ENCODE measurements at regions not wholly inside any gene's neighbourhood (a gene's known extent, or its start where the extent isn't known, plus 50 kb on each side); places are given as distances from the start of the nearest gene placed in this dataset.

GRCh38 chr10:76666891-76667290, 970.7 kb downstream of the KCNMA1 start:
- Histone ChIP-seq H3K4ac (replicated peaks; ENCODE audit: insufficient read length, low read depth, low read length) (no peak overlapping the region), H3K4me1 (replicated peaks in 1 of 4; ENCODE audit: control insufficient read depth in 3 of 4, insufficient read depth in 4 of 4, low read length in 3 of 4) (no peaks in the 10 kb centered on the region), H2AK5ac (ENCODE audit: low read depth, low read length) (no peak overlapping the region), H2BK120ac (replicated peaks; ENCODE audit: low read depth, low read length) (no peak overlapping the region), H3K4me2 (ENCODE audit: insufficient read depth in 1 of 2, low read depth in 2 of 2, low read length in 2 of 2) (no peak overlapping the region), H3K36me3 (ENCODE audit: control insufficient read depth in 2 of 4, insufficient read depth in 4 of 4, low read length in 3 of 4) (no peaks in the 10 kb centered on the region), H3K18ac (ENCODE audit: extremely low read depth, low read length) (no peak overlapping the region), H2BK15ac (ENCODE audit: low read length) (no peak overlapping the region), H4K5ac (ENCODE audit: insufficient read length, low read depth, low read length) (no peak overlapping the region), H3K14ac (ENCODE audit: insufficient read length) (no peak overlapping the region), H3K9me3 (ENCODE audit: insufficient read depth in 2 of 2, low read depth in 1 of 2, low read length in 1 of 2) (no peaks in the 10 kb centered on the region), H4K20me1 (replicated peaks in 1 of 2; ENCODE audit: control insufficient read depth in 1 of 2, insufficient read depth in 2 of 2, low read length in 2 of 2) (no peaks in the 10 kb centered on the region), H4K8ac (ENCODE audit: extremely low read depth, insufficient read depth, low read length) (no peak overlapping the region), H3K79me1 (ENCODE audit: low read depth, low read length) (no peaks in the 10 kb centered on the region), H3K79me2 (ENCODE audit: control insufficient read depth in 1 of 2, insufficient read depth in 2 of 2, low read length in 2 of 2) (no peaks in the 10 kb centered on the region), H2AFZ (ENCODE audit: low read length) (no peak overlapping the region), H3K27ac (ENCODE audit: low read depth, low read length) (no peak overlapping the region), H3K27me3 (replicated peaks in 1 of 4; ENCODE audit: control insufficient read depth in 3 of 4, extremely low read depth in 1 of 4, insufficient read depth in 3 of 4, low read length in 3 of 4) (no peaks in the 10 kb centered on the region), H2BK12ac (ENCODE audit: low read depth, low read length) (no peak overlapping the region), H3K56ac (replicated peaks; ENCODE audit: insufficient read length, low read depth, low read length) (no peak overlapping the region), H2BK20ac (ENCODE audit: low read length) (no peak overlapping the region), H4K91ac (replicated peaks; ENCODE audit: insufficient read length, low read length) (no peak overlapping the region), H3K23ac (ENCODE audit: insufficient read length) (no peak overlapping the region), H3K23me2 (ENCODE audit: low read depth, low read length) (no peaks in the 10 kb centered on the region), H3K4me3 (ENCODE audit: extremely low read depth in 1 of 4, insufficient read depth in 2 of 4, low read depth in 3 of 4, low read length in 4 of 4) (no peak overlapping the region), H3K9ac (replicated peaks in 1 of 4; ENCODE audit: extremely low read depth in 1 of 4, low read depth in 3 of 4, low read length in 3 of 4) (no peak overlapping the region), H2BK5ac (ENCODE audit: low read depth, low read length) (no peak overlapping the region)
- FAIRE-seq: no peak
- WGBS, 2 experiments (ENCODE audit: extremely low coverage in 1 of 2, insufficient coverage in 1 of 2, insufficient read length in 1 of 2, insufficient replicate concordance in 2 of 2, low coverage in 1 of 2, low lambda C conversion rate in 2 of 2, missing lambda C conversion rate in 1 of 2): 91% methylated on average over 1 of the region's 1 CpG; no CpG with 5 or more reads in 1 of the 2 experiments
- POLR2A ChIA-PET (ENCODE audit: partially characterized antibody): no interaction called here
- CTCF ChIA-PET (ENCODE audit: partially characterized antibody): no interaction called here
- no peak for DNase-seq (ENCODE audit: low read depth in 1 of 2, low spot score in 2 of 2)
- TF ChIP-seq SIRT6 (IDR thresholded peaks at IDR 0.05; ENCODE audit: low read length): no peak
